ENCODE measurements at regions not wholly inside any gene's neighbourhood (a gene's known extent, or its start where the extent isn't known, plus 50 kb on each side); places are given as distances from the start of the nearest gene placed in this dataset.

GRCh38 chr6:4287811-4288244 is 152.5 kb upstream of the ECI2 start:
- Histone ChIP-seq H3K9me2 (ENCODE audit: insufficient read depth) (no peaks in the 10 kb centered on the region), H4K20me1 (ENCODE audit: insufficient read depth) (no peaks in the 10 kb centered on the region), H3K4me2 (ENCODE audit: unreplicated experiment) (no peak overlapping the region), H3K4me3 (no peak overlapping the region), H3K4me1 (ENCODE audit: insufficient read depth) (no peaks in the 10 kb centered on the region), H3K9me3 (ENCODE audit: low read depth) (no peaks in the 10 kb centered on the region), H2AFZ (no peak overlapping the region), H3F3A (ENCODE audit: insufficient read depth) (no peaks in the 10 kb centered on the region), H3K79me2 (ENCODE audit: insufficient read depth) (no peaks in the 10 kb centered on the region), H3K27me3 (replicated peaks; ENCODE audit: insufficient read depth) (peaks cover 34% of the 10 kb centered on the region), H3K9ac (no peak overlapping the region), H3K27ac (no peak overlapping the region), H3K36me3 (ENCODE audit: low read depth) (no peaks in the 10 kb centered on the region)
- TF ChIP-seq EZH2 (IDR thresholded peaks at IDR 0.05; ENCODE audit: insufficient read depth, poor library complexity, severe bottlenecking) (no peak), EZH2phosphoT487 (IDR thresholded peaks at IDR 0.05; ENCODE audit: insufficient read depth, low read depth) (no peak)
- in situ Hi-C loops (cut with MboI), result no loop called here
- 46 to 47% methylated on average over 11 of the region's 11 CpGs for WGBS, 2 experiments (ENCODE audit: low coverage in 1 of 2, low lambda C conversion rate in 2 of 2, missing lambda C conversion rate in 2 of 2)
- DNase-seq, result no peak

GRCh38 chr6:4287372-4287771 is 152.0 kb upstream of the ECI2 start:
- DNase-seq, result no peak
- Histone ChIP-seq H3K27ac (no peak overlapping the region), H3K79me2 (ENCODE audit: insufficient read depth) (no peaks in the 10 kb centered on the region), H3K9me2 (ENCODE audit: insufficient read depth) (no peaks in the 10 kb centered on the region), H3K9me3 (ENCODE audit: low read depth) (no peaks in the 10 kb centered on the region), H3K4me3 (no peak overlapping the region), H3F3A (ENCODE audit: insufficient read depth) (no peaks in the 10 kb centered on the region), H3K4me2 (ENCODE audit: unreplicated experiment) (no peak overlapping the region), H3K4me1 (ENCODE audit: insufficient read depth) (no peaks in the 10 kb centered on the region), H3K27me3 (replicated peaks; ENCODE audit: insufficient read depth) (peaks cover 34% of the 10 kb centered on the region), H2AFZ (no peak overlapping the region), H4K20me1 (ENCODE audit: insufficient read depth) (no peaks in the 10 kb centered on the region), H3K36me3 (ENCODE audit: low read depth) (no peaks in the 10 kb centered on the region), H3K9ac (no peak overlapping the region)
- 36 to 44% methylated on average over 7 of the region's 7 CpGs for WGBS, 2 experiments (ENCODE audit: low coverage in 1 of 2, low lambda C conversion rate in 2 of 2, missing lambda C conversion rate in 2 of 2)
- TF ChIP-seq EZH2phosphoT487 (IDR thresholded peaks at IDR 0.05; ENCODE audit: insufficient read depth, low read depth) (no peak), EZH2 (IDR thresholded peaks at IDR 0.05; ENCODE audit: insufficient read depth, poor library complexity, severe bottlenecking) (no peak)
- in situ Hi-C loops (cut with MboI), result no loop called here

- no peak overlapping the region for H2AFZ ChIP-seq
- H4K20me1 ChIP-seq (ENCODE audit: insufficient read depth), result no peaks in the 10 kb centered on the region
- no peaks in the 10 kb centered on the region for H3K9me2 ChIP-seq (ENCODE audit: insufficient read depth)
- H3K4me1 ChIP-seq (ENCODE audit: insufficient read depth), result peaks cover 17% of the 10 kb centered on the region
- H3K9me3 ChIP-seq (ENCODE audit: low read depth), result no peaks in the 10 kb centered on the region
- in situ Hi-C loops (cut with MboI), result no loop called here
- no peak overlapping the region for H3K4me3 ChIP-seq
- no peaks in the 10 kb centered on the region for H3K79me2 ChIP-seq (ENCODE audit: insufficient read depth)
- no peak for DNase-seq
- TF ChIP-seq EZH2phosphoT487 (IDR thresholded peaks at IDR 0.05; ENCODE audit: insufficient read depth, low read depth) (no peak), EZH2 (IDR thresholded peaks at IDR 0.05; ENCODE audit: insufficient read depth, poor library complexity, severe bottlenecking) (no peak)
- H3K27ac ChIP-seq, result no peak overlapping the region
- H3K36me3 ChIP-seq (ENCODE audit: low read depth), result no peaks in the 10 kb centered on the region
- peaks cover 42% of the 10 kb centered on the region for H3K27me3 ChIP-seq (replicated peaks; ENCODE audit: insufficient read depth)
- no peak overlapping the region for H3K9ac ChIP-seq
- H3F3A ChIP-seq (ENCODE audit: insufficient read depth), result no peaks in the 10 kb centered on the region
- 70 to 79% methylated on average over 4 of the region's 4 CpGs for WGBS, 2 experiments (ENCODE audit: low coverage in 1 of 2, low lambda C conversion rate in 2 of 2, missing lambda C conversion rate in 2 of 2)
- no peak overlapping the region for H3K4me2 ChIP-seq (ENCODE audit: unreplicated experiment)
These were observed 147.6 kb upstream of the ECI2 start for GRCh38 chr6:4282926-4283325.

- Histone ChIP-seq H3K4me3 (peak overlapping the region; percentile 64), H3K4me2 (ENCODE audit: unreplicated experiment) (peak overlapping the region; percentile 88), H2AFZ (peak overlapping the region; percentile 47; the same call in 1 of the 2 replicates), H3K27me3 (replicated peaks; ENCODE audit: insufficient read depth) (peaks cover 35% of the 10 kb centered on the region), H3F3A (ENCODE audit: insufficient read depth) (no peaks in the 10 kb centered on the region), H3K27ac (no peak overlapping the region), H3K9me3 (ENCODE audit: low read depth) (no peaks in the 10 kb centered on the region), H3K9me2 (ENCODE audit: insufficient read depth) (no peaks in the 10 kb centered on the region), H3K9ac (no peak overlapping the region), H3K79me2 (ENCODE audit: insufficient read depth) (no peaks in the 10 kb centered on the region), H3K36me3 (ENCODE audit: low read depth) (no peaks in the 10 kb centered on the region), H4K20me1 (ENCODE audit: insufficient read depth) (no peaks in the 10 kb centered on the region), H3K4me1 (ENCODE audit: insufficient read depth) (peaks cover 17% of the 10 kb centered on the region)
- peak; percentile 51 for DNase-seq
- 22% methylated on average over 46 of the region's 46 CpGs for WGBS, 2 experiments (ENCODE audit: low coverage in 1 of 2, low lambda C conversion rate in 2 of 2, missing lambda C conversion rate in 2 of 2)
- TF ChIP-seq EZH2 (IDR thresholded peaks at IDR 0.05; ENCODE audit: insufficient read depth, poor library complexity, severe bottlenecking), result no peak
- TF ChIP-seq EZH2phosphoT487 (IDR thresholded peaks at IDR 0.05; ENCODE audit: insufficient read depth, low read depth), result no peak
- in situ Hi-C loops (cut with MboI), result no loop called here
These were observed 146.2 kb upstream of the ECI2 start for GRCh38 chr6:4281341-4282293.

Measured in GM23248 (cell line).